ENCODE measurements at regions not wholly inside any gene's neighbourhood (a gene's known extent, or its start where the extent isn't known, plus 50 kb on each side); places are given as distances from the start of the nearest gene placed in this dataset.

GRCh38 chr14:49947506-49947905, 54.6 kb downstream of the ARF6 start:
- TF ChIP-seq CTCF (IDR thresholded peaks at IDR 0.05) (no peak), POLR2A (IDR thresholded peaks at IDR 0.05) (no peak)

Measured in heart left ventricle (tissue), 13 donors.